K562 (cell line): ENCODE measurements at regions not wholly inside any gene's neighbourhood (a gene's known extent, or its start where the extent isn't known, plus 50 kb on each side); places are given as distances from the start of the nearest gene placed in this dataset.

Experiments
- ATAC-seq: fragments of 200-7000 bp; cut with Tn5 transposase; 3 replicates; pipeline ENCODE4 v1.9.1; 2020; ENCODE audit warnings: moderate library complexity
- BruUV-seq: library from RNA; stranded (reverse); fragments of 400-500 nt; replicated peaks from 2 replicates; lab custom pipeline; 2021; lab: Mats Ljungman, UMichigan
- CTCF ChIA-PET: fragments of 300-600 bp; formaldehyde crosslinking; extraction: SDS; loops from one replicate; lab custom pipeline; 2021; ENCODE audit warnings: low intra/inter-chr PET ratio; lab: Yijun Ruan, JAX
- POLR2A ChIA-PET: fragments of 300-600, 350-650 bp; sonication (Branson Sonifier 250); formaldehyde crosslinking; extraction: SDS; loops from one replicate; lab custom pipeline; 2021; ENCODE audit warnings: antibody characterized with exemption, inconsistent platforms; lab: Yijun Ruan, JAX
- DNase-seq, 4 experiments: peaks; one replicate each; pipeline versions ENCODE4 v3.0.0 to v3.0.0-alpha.2; 2011 to 2018; ENCODE audit warnings: low spot score in 3 of 4, mixed read lengths in 3 of 4; ENCODE audit errors: extremely low read depth in 1 of 4
- FAIRE-seq: peaks from 2 replicates; lab custom pipeline; 2011; peaks lifted over from hg19 to GRCh38; lab: Jason Lieb, UNC
- H2AFZ ChIP-seq: 2 replicates; pipeline ENCODE4 v1.6.0; 2011; ENCODE audit warnings: low read depth, low read length, control low read depth, inconsistent platforms
- H3K27ac ChIP-seq: fragments of 200-600 bp; 3 replicates; pipeline ENCODE4 v1.8.0; 2011; ENCODE audit warnings: low read depth, mild to moderate bottlenecking, control low read depth, inconsistent platforms, low read length, moderate library complexity, mixed read lengths; ENCODE audit errors: extremely low read depth
- H3K27me3 ChIP-seq, 2 experiments: fragments of 300-600 bp in 1 of 2; 2 replicates in 1 of 2; 3 replicates in 1 of 2; pipeline versions ENCODE4 v1.6.0 to v1.8.0; 2011; ENCODE audit warnings: inconsistent platforms in 2 of 2, low read length in 2 of 2, mild to moderate bottlenecking in 1 of 2, mixed read lengths in 1 of 2, moderate library complexity in 1 of 2; ENCODE audit not compliant: control insufficient read depth in 2 of 2, insufficient read depth in 2 of 2
- H3K36me3 ChIP-seq: fragments of 300-600 bp; 3 replicates; pipeline ENCODE4 v1.8.0; 2011; ENCODE audit warnings: mild to moderate bottlenecking, low read length, inconsistent platforms; ENCODE audit not compliant: control insufficient read depth, insufficient read depth
- H3K4me1 ChIP-seq, 2 experiments: fragments of 200-600 bp in 1 of 2; replicated peaks in 1 of 2; 2 replicates in 1 of 2; 3 replicates in 1 of 2; pipeline versions ENCODE4 v1.5.1 to v1.8.0; 2011; ENCODE audit warnings: inconsistent platforms in 2 of 2, low read length in 2 of 2, mild to moderate bottlenecking in 1 of 2, mixed read lengths in 1 of 2, moderate library complexity in 1 of 2; ENCODE audit not compliant: control insufficient read depth in 2 of 2, insufficient read depth in 2 of 2
- H3K4me2 ChIP-seq: 2 replicates; pipeline ENCODE4 v1.6.1; 2011; ENCODE audit warnings: low read length, control low read depth, inconsistent platforms, mixed read lengths; ENCODE audit not compliant: insufficient read depth
- H3K4me3 ChIP-seq: fragments of 200-600 bp; sonication (generic), shearing (Covaris generic); 2 replicates; pipeline ENCODE4 v1.5.1; 2016; ENCODE audit warnings: control low read depth, inconsistent platforms
- H3K79me2 ChIP-seq: fragments of 200-600 bp; 3 replicates; pipeline ENCODE4 v1.8.0; 2011; ENCODE audit warnings: low read length, inconsistent platforms; ENCODE audit not compliant: control insufficient read depth, insufficient read depth
- H3K9ac ChIP-seq, 2 experiments: 2 replicates each; pipeline versions ENCODE4 v1.6.0 to v1.6.1; 2011; ENCODE audit warnings: low read depth in 2 of 2, low read length in 2 of 2, control low read depth in 1 of 2, inconsistent platforms in 1 of 2, mild to moderate bottlenecking in 1 of 2, mixed read lengths in 1 of 2; ENCODE audit not compliant: insufficient read depth in 1 of 2
- H3K9me1 ChIP-seq: one replicate; pipeline ENCODE4 v1.6.0; 2011; ENCODE audit warnings: inconsistent platforms, mild to moderate bottlenecking, low read length, moderate library complexity; ENCODE audit not compliant: control insufficient read depth, insufficient read depth
- H3K9me3 ChIP-seq: replicated peaks from 2 replicates; pipeline ENCODE4 v1.5.1; 2011; ENCODE audit warnings: low read depth, low read length, inconsistent platforms; ENCODE audit not compliant: control insufficient read depth, insufficient read depth
- H4K20me1 ChIP-seq: replicated peaks from 2 replicates; pipeline ENCODE4 v1.6.1; 2011; ENCODE audit warnings: low read length, inconsistent platforms, mixed read lengths; ENCODE audit not compliant: control insufficient read depth, insufficient read depth
- CBFB ChIP-seq: sonication (generic); formaldehyde crosslinking; IDR thresholded peaks from 2 replicates; pipeline ENCODE4 v1.4.0; 2020; ENCODE audit warnings: mild to moderate bottlenecking, missing genetic modification reagents
- HMGN3 ChIP-seq: IDR thresholded peaks from 2 replicates; pipeline ENCODE4 v1.6.1; 2011; ENCODE audit warnings: borderline replicate concordance, low read depth, mild to moderate bottlenecking, mixed read lengths, low read length; ENCODE audit not compliant: insufficient read length; ENCODE audit errors: extremely low read depth
- RFX7 ChIP-seq: fragments of 250-450 bp; sonication (Bioruptor Pico); IDR thresholded peaks from 2 replicates; pipeline ENCODE4 v1.5.1; 2021; ENCODE audit warnings: mild to moderate bottlenecking
- WGBS: fragments of 100-300 bp; shearing (Covaris generic); methylation state at CpG from one replicate; pipeline ENCODE4 v1.1.6; 2016; ENCODE audit warnings: low coverage, mixed read lengths; ENCODE audit not compliant: insufficient coverage; ENCODE audit errors: missing lambda C conversion rate; 5-methylcytosine and 5-hydroxymethylcytosine counted together
- in situ Hi-C: fragments of 300-500 bp; cut with MboI; formaldehyde crosslinking; loops from 4 replicates; pipeline ENCODE4 v1.15.0; 2018; ENCODE audit warnings: inconsistent platforms, mixed read lengths
- intact Hi-C: fragments of 100-400 bp; cut with micrococcal nuclease; formaldehyde crosslinking; loops from 2 replicates; pipeline ENCODE4 v1.14.2; 2022
- TF ChIP-seq, protein P1 (sequence below): fragments of 450-650 bp; IDR thresholded peaks from 2 replicates; pipeline ENCODE4 v1.6.1; 2014; ENCODE audit warnings: low read depth, mild to moderate bottlenecking, moderate library complexity, borderline replicate concordance
- TF ChIP-seq, protein P2 (sequence below): sonication (generic); formaldehyde crosslinking; IDR thresholded peaks from 2 replicates; pipeline ENCODE4 v1.8.0; 2022; ENCODE audit warnings: mild to moderate bottlenecking, missing genetic modification reagents, borderline replicate concordance
- TF ChIP-seq, protein P3 (sequence below): fragments of 450-650 bp; IDR thresholded peaks from 2 replicates; pipeline ENCODE4 v1.6.1; 2016; ENCODE audit warnings: mild to moderate bottlenecking, moderate library complexity

DNA sequence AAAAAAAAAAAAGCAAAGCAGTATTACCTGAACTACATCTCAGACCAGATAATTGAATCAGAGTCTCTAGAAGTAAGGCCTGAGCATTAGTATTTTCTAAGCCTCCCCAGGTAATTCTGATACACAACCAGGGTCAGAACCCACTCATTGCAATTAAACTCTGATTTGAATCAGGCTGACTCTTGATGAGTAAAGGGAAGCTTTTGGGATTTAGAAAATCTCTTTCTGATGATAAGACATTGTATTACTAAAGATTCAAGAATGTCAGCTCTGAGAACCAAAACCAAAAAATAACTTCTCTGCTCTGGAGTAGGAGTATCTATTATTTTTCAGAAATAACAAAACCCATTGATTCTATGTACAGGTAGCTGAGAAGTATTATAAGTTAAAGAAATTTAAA, 100.1 kb upstream of the COL21A1 start (continued):
- TF ChIP-seq, protein P1, sequence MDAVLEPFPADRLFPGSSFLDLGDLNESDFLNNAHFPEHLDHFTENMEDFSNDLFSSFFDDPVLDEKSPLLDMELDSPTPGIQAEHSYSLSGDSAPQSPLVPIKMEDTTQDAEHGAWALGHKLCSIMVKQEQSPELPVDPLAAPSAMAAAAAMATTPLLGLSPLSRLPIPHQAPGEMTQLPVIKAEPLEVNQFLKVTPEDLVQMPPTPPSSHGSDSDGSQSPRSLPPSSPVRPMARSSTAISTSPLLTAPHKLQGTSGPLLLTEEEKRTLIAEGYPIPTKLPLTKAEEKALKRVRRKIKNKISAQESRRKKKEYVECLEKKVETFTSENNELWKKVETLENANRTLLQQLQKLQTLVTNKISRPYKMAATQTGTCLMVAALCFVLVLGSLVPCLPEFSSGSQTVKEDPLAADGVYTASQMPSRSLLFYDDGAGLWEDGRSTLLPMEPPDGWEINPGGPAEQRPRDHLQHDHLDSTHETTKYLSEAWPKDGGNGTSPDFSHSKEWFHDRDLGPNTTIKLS = no peak
- TF ChIP-seq CBFB (CRISPR knock-in tag) = no peak
- TF ChIP-seq, protein P2, sequence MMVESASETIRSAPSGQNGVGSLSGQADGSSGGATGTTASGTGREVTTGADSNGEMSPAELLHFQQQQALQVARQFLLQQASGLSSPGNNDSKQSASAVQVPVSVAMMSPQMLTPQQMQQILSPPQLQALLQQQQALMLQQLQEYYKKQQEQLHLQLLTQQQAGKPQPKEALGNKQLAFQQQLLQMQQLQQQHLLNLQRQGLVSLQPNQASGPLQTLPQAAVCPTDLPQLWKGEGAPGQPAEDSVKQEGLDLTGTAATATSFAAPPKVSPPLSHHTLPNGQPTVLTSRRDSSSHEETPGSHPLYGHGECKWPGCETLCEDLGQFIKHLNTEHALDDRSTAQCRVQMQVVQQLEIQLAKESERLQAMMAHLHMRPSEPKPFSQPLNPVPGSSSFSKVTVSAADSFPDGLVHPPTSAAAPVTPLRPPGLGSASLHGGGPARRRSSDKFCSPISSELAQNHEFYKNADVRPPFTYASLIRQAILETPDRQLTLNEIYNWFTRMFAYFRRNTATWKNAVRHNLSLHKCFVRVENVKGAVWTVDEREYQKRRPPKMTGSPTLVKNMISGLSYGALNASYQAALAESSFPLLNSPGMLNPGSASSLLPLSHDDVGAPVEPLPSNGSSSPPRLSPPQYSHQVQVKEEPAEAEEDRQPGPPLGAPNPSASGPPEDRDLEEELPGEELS (CRISPR knock-in tag) = no peak
- TF ChIP-seq, all 486 proteins: peak for 0

DNA sequence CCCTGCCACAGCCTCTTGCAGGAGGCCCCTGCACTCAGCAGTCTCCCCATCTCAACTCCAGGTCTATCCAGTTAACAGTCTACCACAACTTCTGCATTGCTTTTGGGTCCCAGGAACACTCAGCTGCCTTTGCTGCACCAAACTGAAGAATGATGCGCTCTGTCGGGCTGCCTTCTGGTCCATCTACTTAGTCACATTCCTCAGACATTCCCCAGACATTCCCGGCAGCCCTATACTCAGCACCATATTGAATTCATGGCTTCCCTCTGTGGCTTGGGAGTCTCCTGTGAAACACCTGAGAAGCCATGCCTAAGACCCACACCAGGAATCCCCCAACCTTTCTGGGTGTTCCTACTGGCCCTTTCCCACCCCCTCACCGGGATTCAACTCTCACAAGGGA, 99.6 kb upstream of the COL21A1 start:
- Histone ChIP-seq H3K27me3 (no peaks in the 10 kb centered on the region), H3K79me2 (no peaks in the 10 kb centered on the region), H2AFZ (no peak overlapping the region), H4K20me1 (no peaks in the 10 kb centered on the region), H3K9me3 (no peaks in the 10 kb centered on the region), H3K4me3 (no peak overlapping the region), H3K36me3 (no peaks in the 10 kb centered on the region), H3K9me1 (no peaks in the 10 kb centered on the region), H3K4me1 (no peaks in the 10 kb centered on the region), H3K27ac (no peak overlapping the region), H3K9ac (no peak overlapping the region), H3K4me2 (no peak overlapping the region)
- WGBS = 0% methylated on average over 4 of the region's 4 CpGs
- no peak for ATAC-seq
- ChIA-PET POLR2A (no interaction called here), CTCF (no interaction called here)
- intact Hi-C loops (no loop called here), in situ Hi-C loops (no loop called here)
- no peak for FAIRE-seq
- TF ChIP-seq HMGN3 (no peak), RFX7 (no peak)
- TF ChIP-seq, protein P3, sequence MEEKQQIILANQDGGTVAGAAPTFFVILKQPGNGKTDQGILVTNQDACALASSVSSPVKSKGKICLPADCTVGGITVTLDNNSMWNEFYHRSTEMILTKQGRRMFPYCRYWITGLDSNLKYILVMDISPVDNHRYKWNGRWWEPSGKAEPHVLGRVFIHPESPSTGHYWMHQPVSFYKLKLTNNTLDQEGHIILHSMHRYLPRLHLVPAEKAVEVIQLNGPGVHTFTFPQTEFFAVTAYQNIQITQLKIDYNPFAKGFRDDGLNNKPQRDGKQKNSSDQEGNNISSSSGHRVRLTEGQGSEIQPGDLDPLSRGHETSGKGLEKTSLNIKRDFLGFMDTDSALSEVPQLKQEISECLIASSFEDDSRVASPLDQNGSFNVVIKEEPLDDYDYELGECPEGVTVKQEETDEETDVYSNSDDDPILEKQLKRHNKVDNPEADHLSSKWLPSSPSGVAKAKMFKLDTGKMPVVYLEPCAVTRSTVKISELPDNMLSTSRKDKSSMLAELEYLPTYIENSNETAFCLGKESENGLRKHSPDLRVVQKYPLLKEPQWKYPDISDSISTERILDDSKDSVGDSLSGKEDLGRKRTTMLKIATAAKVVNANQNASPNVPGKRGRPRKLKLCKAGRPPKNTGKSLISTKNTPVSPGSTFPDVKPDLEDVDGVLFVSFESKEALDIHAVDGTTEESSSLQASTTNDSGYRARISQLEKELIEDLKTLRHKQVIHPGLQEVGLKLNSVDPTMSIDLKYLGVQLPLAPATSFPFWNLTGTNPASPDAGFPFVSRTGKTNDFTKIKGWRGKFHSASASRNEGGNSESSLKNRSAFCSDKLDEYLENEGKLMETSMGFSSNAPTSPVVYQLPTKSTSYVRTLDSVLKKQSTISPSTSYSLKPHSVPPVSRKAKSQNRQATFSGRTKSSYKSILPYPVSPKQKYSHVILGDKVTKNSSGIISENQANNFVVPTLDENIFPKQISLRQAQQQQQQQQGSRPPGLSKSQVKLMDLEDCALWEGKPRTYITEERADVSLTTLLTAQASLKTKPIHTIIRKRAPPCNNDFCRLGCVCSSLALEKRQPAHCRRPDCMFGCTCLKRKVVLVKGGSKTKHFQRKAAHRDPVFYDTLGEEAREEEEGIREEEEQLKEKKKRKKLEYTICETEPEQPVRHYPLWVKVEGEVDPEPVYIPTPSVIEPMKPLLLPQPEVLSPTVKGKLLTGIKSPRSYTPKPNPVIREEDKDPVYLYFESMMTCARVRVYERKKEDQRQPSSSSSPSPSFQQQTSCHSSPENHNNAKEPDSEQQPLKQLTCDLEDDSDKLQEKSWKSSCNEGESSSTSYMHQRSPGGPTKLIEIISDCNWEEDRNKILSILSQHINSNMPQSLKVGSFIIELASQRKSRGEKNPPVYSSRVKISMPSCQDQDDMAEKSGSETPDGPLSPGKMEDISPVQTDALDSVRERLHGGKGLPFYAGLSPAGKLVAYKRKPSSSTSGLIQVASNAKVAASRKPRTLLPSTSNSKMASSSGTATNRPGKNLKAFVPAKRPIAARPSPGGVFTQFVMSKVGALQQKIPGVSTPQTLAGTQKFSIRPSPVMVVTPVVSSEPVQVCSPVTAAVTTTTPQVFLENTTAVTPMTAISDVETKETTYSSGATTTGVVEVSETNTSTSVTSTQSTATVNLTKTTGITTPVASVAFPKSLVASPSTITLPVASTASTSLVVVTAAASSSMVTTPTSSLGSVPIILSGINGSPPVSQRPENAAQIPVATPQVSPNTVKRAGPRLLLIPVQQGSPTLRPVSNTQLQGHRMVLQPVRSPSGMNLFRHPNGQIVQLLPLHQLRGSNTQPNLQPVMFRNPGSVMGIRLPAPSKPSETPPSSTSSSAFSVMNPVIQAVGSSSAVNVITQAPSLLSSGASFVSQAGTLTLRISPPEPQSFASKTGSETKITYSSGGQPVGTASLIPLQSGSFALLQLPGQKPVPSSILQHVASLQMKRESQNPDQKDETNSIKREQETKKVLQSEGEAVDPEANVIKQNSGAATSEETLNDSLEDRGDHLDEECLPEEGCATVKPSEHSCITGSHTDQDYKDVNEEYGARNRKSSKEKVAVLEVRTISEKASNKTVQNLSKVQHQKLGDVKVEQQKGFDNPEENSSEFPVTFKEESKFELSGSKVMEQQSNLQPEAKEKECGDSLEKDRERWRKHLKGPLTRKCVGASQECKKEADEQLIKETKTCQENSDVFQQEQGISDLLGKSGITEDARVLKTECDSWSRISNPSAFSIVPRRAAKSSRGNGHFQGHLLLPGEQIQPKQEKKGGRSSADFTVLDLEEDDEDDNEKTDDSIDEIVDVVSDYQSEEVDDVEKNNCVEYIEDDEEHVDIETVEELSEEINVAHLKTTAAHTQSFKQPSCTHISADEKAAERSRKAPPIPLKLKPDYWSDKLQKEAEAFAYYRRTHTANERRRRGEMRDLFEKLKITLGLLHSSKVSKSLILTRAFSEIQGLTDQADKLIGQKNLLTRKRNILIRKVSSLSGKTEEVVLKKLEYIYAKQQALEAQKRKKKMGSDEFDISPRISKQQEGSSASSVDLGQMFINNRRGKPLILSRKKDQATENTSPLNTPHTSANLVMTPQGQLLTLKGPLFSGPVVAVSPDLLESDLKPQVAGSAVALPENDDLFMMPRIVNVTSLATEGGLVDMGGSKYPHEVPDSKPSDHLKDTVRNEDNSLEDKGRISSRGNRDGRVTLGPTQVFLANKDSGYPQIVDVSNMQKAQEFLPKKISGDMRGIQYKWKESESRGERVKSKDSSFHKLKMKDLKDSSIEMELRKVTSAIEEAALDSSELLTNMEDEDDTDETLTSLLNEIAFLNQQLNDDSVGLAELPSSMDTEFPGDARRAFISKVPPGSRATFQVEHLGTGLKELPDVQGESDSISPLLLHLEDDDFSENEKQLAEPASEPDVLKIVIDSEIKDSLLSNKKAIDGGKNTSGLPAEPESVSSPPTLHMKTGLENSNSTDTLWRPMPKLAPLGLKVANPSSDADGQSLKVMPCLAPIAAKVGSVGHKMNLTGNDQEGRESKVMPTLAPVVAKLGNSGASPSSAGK = no peak
- no TSS peak for BruUV-seq
- no peak for DNase-seq
